GM18867 (cell line): ENCODE measurements at regions not wholly inside any gene's neighbourhood (a gene's known extent, or its start where the extent isn't known, plus 50 kb on each side); places are given as distances from the start of the nearest gene placed in this dataset.
"Not testable (repeated sequence)": the region's sequence is repeated elsewhere in the genome, so short reads cannot be mapped to it uniquely, and the experiment has no call there.

ENCODE experiments used
- ATAC-seq: cut with Tn5 transposase; IDR thresholded peaks from one replicate; pipeline ENCODE4 v1.9.1; 2021; ENCODE audit warnings: mild to moderate bottlenecking, moderate library complexity; ENCODE audit not compliant: unreplicated experiment

- ATAC-seq = not testable (repeated sequence)
Observed at GRCh38 chr5:121064241-121064640, 600.1 kb downstream of the PRR16 start.

DNA sequence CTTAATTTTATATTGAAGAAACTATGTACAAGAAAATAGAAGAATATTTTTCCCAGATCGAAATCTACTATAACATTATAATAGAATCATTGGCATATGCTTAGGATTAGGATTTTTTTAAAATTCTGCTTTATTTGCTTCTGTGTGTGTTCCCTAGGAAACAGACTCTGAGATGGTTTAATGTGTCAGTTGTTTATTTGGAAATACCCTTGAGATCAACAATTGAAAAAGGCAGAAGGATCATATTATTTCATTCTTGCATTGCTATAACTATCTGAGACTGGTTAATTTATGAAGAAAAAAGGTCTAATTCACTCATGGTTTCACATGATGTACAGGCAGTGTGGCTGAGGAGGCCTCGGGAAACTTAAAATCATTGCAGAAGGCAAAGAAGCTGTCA, 622.6 kb downstream of the PRR16 start:
- ATAC-seq = no peak

DNA sequence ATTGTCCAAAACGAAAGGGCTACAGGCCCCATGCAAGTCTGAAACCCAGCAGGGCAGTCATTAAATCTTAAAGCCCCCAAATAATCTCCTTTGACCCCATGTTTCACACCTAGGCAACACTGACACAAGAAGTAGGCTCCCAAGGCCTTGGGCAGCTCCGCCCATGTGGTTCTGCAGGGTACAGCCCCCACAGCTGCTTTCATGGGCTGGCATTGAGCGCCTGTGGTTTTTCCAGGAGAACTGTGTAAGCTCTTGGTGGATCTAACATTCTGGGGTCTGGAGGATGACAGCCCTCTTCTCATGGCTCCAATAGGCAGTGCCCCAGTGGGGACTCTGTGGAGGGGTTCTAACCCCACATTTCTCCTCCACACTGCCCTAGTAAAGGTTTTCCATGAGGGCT, 623.5 kb downstream of the PRR16 start:
- ATAC-seq = no peak

DNA sequence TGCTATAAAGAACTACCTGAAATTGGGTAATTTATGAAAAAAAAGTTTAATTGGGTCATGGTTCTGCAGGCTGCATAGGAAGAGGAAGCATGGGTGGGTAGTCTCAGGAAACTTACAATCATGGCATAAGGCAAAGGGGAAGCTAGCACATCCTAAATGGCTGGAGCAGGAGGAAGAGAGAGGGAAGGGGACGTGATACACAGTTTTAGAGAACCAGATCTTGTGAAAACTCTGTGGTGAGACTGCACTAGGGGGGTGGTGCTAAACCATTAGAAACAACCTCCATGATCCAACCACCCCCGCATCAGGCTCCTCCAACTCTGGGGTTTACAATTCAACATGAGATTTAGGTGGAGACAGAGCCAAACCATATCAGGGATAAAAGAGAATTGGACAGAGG, 624.2 kb downstream of the PRR16 start:
- ATAC-seq = no peak

GRCh38 chr5:121090822-121091221, 626.7 kb downstream of the PRR16 start:
- no peak for ATAC-seq

- no peak for ATAC-seq
Observed at GRCh38 chr5:121100931-121101330, 636.8 kb downstream of the PRR16 start.

DNA sequence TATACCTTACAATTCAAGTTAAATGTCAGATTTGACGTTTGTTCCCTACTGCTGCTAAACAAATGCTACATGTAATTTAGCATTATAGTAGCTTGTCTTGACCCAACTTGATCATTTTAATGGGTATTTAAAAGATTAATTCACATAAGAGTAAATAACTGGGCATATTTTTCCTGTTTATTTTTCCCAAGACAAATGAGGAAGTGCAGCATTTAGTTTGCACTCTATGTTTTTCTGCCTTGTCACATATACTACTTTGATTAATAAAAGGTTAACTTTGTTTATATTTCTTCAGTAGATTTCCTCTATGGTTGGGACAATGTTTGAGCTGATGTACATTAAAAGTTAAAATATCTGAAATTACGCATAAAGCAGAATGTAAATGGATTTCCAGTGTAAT, 641.8 kb downstream of the PRR16 start:
- ATAC-seq = no peak

- not testable (repeated sequence) for ATAC-seq
Observed at GRCh38 chr5:121106721-121107690, 642.9 kb downstream of the PRR16 start.

DNA sequence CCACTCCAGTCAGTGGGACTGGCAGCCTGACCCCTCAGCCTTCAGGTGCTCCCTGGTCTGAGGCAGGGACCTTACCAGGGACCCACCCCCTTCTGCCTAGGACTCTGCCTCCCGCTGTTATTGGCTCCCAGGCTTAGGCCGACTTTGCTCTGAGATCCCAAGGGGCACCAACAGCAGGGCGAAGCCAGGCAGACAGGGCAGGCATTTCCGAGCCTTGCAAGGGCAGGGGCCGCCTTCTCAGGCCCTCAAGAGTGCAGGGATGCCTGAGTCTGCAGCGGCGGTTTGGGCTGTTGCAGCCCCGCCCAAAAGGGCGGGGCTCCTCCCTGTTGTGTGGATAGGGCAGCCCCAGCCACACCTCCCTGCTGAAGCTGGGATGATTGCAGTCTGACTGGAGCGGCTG, 644.6 kb downstream of the PRR16 start:
- ATAC-seq = peak; percentile 48

DNA sequence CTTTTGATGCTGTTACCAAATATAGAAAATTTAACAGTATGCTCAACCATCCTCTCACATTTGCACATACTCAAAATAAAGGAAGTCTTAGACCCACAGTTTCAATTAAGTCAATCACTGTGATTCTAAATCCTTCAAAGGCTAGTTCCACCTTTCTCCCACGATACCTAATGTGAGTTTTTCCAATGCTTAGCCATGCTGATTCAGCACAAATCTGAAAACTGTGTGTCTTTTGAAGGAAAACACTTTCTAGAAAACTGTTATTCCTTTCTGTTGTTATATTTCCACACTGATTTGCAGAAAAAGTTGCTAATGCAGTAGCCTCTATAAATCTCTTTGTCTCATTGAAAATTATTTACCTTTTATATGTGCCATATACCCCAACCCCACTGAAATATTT, 645.7 kb downstream of the PRR16 start:
- no peak for ATAC-seq

DNA sequence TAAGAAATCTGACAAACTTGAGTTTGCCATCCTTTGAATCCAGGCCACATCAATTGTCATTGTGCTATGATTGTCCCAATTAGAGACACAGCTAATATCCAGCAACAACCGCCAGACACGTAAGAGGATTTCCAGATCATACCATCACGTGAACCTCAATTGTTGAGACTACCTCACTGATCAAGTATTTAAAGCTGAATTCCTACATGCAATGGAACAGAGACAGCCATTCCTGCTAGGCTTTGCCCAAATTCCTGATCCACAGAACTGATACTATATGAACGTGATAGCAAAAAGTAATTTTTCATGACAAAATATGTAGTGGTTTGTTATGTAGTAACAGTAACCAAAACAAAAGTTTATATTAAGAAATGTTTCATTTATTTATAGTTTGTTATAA, 657.7 kb downstream of the PRR16 start:
- ATAC-seq = no peak

GRCh38 chr5:121138495-121138907, 674.4 kb downstream of the PRR16 start:
- ATAC-seq = no peak

DNA sequence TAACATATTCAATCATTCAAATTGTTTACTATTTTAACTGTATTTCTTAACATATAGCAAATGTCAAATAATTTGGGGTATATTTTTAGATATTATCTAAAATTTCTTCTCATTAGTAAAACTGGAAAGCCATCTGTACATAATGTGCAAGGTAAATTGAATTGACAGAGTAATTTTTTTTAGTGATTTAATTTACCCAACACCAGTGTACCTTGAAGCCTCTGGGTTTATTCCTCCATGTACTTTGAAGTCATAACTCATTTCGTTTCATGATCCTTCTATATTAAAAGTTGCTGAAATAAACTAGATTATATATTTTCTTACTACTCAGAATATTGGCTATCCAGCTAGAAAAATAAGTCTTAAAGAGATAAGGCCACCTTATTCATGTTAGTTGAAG, 674.9 kb downstream of the PRR16 start:
- ATAC-seq = no peak

DNA sequence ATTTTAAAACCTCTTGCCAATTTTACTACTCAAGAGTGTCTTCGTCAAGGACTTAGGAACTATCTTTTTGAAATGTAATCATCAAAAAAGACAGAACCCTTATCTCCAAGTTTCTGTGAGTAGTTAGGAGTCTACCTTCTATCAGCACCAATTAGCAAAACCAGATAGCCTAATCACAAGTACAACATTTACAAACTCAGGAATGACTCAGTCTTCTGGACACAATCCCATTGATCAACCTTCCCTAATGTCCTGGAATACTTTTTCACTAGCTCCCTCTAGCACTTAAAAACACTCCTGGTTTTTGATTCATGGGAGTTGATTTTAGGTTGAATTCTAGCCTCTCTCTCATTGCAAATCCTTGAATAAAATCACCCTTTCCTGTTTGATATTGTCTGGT, 680.7 kb downstream of the PRR16 start:
- no peak for ATAC-seq

GRCh38 chr5:121151534-121151933, 687.4 kb downstream of the PRR16 start:
- no peak for ATAC-seq

DNA sequence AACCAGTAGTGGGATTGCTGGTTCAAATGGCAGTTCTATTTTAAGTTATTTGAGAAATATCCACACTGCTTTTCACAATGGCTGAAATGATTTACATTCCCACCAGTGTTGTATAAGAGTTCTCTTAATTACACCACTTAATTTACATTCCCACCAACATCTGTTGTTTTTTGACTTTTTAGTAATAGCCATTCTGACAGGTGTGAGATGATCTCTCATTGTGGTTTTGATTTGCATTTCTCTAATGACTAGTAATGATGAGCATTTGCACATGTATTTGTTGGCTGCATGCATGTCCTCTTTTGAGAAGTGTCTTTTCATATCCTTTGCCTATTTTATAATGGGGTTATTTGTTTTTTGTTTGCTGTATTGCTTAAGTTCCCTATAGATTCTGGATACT, 688.3 kb downstream of the PRR16 start:
- ATAC-seq = peak; percentile 83

- ATAC-seq = no peak
Observed at GRCh38 chr5:121156565-121156964, 692.5 kb downstream of the PRR16 start.

- ATAC-seq = no peak
Observed at GRCh38 chr5:121158451-121158850, 693.2 kb upstream of the FTMT start.

DNA sequence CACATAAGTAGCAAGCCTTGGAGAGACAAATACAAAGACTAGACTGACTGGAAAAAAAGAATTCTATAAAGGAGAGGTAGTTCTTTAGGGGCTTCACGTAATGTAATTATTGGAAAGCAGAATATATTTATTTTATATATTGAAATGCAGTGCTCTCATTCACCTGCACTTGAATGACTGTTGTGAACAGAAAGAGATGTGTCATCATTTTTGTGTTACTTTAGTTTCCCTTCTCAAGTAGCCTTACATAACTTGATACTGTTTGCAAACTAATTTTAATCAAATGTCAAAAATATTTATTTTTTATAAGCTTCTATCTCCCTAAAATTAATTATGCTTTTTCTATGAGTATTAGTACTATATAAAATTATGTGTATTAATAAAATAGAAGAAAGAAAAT, 691.1 kb upstream of the FTMT start:
- no peak for ATAC-seq

GRCh38 chr5:121164632-121165031, 687.0 kb upstream of the FTMT start:
- ATAC-seq = no peak

DNA sequence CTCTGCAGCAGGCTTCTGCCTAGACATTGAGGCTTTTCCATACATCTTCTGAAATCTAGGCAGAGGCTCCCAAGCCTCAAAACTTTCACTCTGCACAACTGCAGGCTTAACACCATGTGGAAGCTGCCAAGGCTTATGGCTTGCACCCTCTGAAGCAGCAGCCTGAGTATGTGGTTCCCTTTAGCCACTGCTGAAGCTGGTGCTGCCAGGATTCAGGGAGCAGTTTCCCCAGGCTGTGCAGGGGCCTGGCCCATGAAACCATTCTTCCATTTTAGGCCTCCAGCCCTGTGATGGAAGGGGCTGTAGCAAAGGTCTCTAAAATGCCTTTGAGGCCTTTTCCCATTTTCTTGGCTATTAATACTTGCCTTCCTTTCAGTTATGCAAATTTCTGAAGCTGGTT, 680.3 kb upstream of the FTMT start:
- no peak for ATAC-seq

- no peak for ATAC-seq
Observed at GRCh38 chr5:121171834-121172233, 679.8 kb upstream of the FTMT start.

DNA sequence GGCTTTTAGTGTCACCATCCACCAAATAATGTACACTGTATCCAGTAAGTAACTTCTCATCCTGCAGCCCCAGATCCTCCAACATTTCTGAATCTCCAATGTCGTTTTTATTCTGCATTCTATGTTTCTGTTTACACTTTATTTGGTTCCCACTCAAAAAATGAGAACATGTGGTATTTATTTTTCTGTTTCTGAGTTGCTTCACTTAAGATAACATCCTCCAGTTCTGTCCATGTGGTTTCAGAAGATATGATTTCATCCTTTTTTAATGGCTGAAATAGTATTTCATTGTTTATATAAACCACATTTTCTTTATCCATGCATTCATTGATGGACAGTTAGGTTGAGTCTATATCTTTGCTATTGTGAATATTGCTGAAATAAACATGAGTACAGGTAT, 677.3 kb upstream of the FTMT start:
- no peak for ATAC-seq
